ENCODE measurements at regions not wholly inside any gene's neighbourhood (a gene's known extent, or its start where the extent isn't known, plus 50 kb on each side); places are given as distances from the start of the nearest gene placed in this dataset.

DNA sequence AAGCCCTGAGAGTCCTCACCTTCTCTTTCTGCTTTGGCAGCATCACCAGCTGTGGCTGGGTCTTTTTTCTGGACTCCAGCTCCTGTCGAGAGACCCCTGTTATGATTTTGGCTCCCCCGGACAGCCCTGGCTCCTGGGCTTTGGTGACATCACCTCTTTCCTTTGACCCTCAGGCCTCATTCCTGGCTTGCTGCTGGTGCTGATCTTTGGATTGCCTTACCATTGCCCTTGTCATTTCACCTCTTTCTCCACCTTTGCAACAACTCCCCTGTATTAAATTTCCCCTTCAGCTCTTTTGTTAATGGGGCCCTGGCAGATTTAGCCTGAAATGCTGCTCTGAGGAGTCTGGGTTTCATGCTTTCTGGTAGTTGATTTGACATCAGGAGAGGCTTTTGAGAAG, 322.8 kb downstream of the ZSWIM6 start:
- DNase-seq: no peak

- no peak for DNase-seq
Measured at GRCh38 chr5:61657010-61657409, 325.0 kb downstream of the ZSWIM6 start.

GRCh38 chr5:61657686-61658085, 325.6 kb downstream of the ZSWIM6 start:
- DNase-seq: no peak

GRCh38 chr5:61658592-61659008, 326.5 kb downstream of the ZSWIM6 start:
- peak; percentile 55 to 86 (median 80) for DNase-seq

GRCh38 chr5:61659221-61659696, 327.2 kb downstream of the ZSWIM6 start:
- no peak for DNase-seq

DNA sequence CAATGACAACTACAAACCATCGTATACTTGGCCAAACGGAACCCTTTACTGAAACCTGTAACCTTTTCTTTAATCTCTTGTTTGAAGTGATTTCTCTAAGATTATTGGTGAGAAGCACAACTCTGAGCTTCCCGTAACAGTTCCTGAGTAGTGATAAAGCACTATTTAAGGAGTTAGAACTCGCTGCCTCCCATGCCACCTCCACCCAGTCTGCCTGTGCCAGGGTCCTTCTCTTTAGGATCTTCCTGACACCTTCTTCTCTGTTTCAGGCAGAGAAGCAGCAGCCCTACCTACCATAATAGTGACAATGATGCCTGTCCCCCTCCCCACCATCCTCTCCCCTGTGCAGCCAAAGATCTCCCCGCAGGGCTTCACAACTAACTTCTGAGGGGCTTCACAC, 330.6 kb downstream of the ZSWIM6 start:
- no peak for DNase-seq

GRCh38 chr5:61666064-61666621, 334.1 kb downstream of the ZSWIM6 start:
- no peak for DNase-seq

- DNase-seq: no peak
Measured at GRCh38 chr5:61667525-61668218, 335.6 kb downstream of the ZSWIM6 start.

- no peak for DNase-seq
Measured at GRCh38 chr5:61669531-61669930, 337.5 kb downstream of the ZSWIM6 start.

GRCh38 chr5:61670941-61671340, 338.9 kb downstream of the ZSWIM6 start:
- DNase-seq: no peak

GRCh38 chr5:61673007-61673735, 341.1 kb downstream of the ZSWIM6 start:
- no peak for DNase-seq

- no peak for DNase-seq
Measured at GRCh38 chr5:61674378-61674777, 342.3 kb downstream of the ZSWIM6 start.

DNA sequence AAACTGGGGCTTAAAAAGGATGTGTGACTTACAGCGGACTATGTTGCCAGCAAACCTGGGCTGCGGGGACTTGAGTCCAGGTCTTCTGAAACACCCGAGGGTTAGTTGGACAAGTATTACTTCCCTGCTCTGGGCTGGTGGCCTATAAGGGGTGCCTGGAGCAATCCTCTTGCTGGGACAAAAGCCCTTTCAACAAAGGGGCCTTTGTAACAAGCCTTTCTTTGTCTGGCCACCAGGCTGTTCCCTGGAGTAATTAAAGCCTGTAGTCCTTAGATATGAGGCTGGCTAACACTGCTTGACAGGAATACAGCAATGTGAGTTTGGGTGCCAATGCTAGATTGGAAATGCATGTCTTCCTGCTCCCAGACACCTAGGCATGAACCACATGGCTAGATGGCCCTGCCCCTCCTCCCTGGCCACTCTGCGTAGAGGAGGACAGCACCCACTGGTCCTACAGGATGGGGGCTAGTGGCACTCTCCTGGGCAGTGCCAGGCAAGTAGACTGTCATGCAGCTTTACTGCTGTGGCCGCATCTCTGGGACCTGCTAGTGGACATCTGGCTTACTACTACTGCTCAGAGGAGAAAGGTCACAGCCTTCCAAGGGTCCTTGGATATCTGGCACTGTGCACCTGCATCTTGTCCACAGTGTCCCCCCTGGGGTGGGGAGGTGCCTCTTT, 343.1 kb downstream of the ZSWIM6 start:
- no peak for DNase-seq

- DNase-seq: no peak
Measured at GRCh38 chr5:61677220-61677619, 345.2 kb downstream of the ZSWIM6 start.

DNA sequence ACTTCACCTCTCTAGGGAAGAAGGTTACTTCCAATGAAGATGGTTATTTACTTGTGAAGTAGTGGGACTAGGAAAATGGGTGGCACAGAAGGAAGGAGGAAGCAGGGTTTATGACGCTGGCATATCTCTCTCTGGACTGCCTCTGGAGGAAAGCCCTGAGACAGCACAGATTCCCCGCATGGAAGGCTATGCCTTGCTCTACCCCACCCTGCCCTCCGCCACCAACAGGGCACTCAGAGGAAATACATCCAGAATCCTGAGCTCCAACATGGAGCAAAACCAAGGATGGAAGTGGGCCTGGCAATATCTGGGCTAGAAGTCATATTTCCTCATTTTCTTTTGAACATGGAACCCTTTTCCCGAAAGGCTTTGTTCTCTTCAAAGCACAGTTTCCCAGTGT, 346.9 kb downstream of the ZSWIM6 start:
- DNase-seq: no peak

DNA sequence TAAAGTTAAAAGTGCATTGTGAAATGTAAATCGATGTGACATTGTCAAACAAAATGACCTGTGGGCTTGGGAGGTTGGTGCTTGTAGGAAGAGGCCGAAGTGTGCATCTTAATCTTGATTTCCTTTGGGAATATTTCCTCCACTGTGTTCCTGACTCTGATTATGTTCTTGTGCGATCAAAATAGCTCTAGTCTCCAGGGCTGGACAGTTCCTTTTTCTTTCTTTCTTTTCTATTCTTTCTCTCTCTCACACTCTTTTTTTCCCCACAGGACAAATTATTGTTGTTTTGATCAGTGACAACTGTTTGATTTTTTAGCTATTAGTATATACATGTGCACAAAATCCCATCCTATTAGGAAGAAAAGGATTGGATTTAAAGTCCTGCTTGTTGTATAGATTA, 347.5 kb downstream of the ZSWIM6 start:
- DNase-seq: no peak

GRCh38 chr5:61680247-61680646, 348.2 kb downstream of the ZSWIM6 start:
- DNase-seq: no peak

DNA sequence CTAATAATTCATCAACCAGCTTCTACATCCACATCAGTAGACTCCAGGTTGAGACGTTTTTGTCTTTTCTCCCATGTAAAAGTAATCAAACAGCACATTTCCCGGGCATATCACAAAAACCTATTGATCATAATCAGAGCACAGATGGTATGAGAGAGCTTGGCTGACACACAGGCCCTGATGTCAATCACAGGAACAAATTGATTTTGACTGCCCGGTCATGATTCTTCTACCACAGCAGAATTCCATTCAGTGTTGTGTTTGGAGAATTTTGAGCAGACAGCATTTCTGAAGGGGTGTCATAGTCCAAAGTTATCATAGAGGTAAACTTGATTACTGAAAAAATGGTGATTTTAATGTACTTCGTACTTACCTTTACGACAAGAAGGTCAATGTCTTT, 351.1 kb downstream of the ZSWIM6 start:
- DNase-seq: no peak

GRCh38 chr5:61683926-61684325, 351.9 kb downstream of the ZSWIM6 start:
- no peak for DNase-seq

GRCh38 chr5:61686491-61687257, 354.6 kb downstream of the ZSWIM6 start:
- DNase-seq: no peak

DNA sequence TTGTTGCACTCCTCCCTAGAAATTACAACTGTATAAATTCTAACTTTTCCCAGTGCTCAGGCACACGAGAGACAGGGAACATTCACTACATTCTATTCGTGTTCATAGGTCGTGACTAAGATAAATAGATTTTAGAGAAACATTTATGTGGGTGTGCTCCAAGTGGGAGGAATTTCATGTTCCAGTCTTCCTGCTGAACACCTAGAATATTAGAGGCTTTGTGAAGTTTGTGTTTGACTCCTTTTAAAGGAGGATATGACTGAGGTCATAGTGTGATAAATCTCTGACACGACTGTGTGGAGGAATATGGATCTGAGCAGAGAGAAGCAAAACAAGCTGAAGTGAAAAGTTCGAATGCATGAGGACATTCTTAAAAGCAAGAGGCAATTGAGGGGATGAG, 355.3 kb downstream of the ZSWIM6 start:
- DNase-seq: no peak

DNA sequence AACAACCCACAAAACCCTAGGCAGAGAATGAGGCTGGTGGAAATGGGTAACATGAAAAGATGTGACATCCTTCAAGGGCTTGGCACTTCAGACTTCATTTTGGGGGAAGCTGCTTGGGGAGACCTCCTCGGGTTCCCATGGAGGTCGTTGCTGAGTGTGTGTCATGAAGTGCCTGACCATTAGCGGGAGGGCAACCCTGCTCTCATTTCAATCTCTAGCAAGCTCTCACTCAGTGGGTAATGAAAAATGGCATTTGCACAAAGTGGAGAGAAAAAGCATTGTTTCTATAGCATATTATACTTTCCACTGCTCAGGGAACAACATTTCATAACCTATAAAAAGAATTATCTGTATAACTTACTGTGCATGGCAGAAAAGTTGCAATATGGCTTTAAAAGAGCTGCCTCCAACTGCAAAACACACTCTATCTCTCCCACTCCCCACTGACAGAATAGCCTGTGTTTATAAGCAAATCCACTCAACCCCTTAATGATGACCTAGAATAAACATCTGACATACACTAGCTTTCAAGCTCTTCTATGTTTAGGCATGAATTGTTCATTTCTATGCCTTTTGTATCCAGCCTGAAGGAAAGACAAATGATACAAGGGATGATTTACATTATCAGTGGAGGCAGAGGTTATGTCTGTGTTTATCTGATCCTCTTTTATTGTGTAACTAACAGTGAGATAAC, 357.2 kb downstream of the ZSWIM6 start:
- no peak for DNase-seq
